Limb (tissue), 2 donors: ENCODE measurements at regions not wholly inside any gene's neighbourhood (a gene's known extent, or its start where the extent isn't known, plus 50 kb on each side); places are given as distances from the start of the nearest gene placed in this dataset.

Experiments
- DNase-seq, 2 donors: peaks; one replicate each; pipeline ENCODE4 v3.0.0-alpha.2; 2016; ENCODE audit errors: extremely low spot score in 2 of 2

DNA sequence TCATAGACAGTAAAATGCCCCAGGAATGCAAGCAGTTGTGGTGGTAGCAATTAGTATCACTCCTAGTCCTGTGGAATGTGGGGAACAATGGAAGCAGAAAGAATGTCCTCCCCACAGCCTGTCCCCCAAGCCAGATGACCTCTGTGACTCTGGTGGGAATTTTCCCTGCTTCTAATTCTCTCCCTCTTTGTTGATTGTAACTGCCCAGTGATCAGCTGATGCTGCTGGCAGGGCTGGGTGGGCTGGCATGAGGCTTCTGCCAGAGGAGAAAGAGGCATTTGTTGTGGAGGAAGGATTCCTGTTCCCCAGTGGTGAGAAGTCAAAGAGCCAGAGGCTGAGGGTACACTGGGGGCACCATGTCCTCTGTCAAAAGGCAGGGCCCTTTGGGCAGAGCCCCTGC is 116.7 kb upstream of the NCAM1 start:
- DNase-seq = peak in 1 of 2 donors; percentile 34

DNA sequence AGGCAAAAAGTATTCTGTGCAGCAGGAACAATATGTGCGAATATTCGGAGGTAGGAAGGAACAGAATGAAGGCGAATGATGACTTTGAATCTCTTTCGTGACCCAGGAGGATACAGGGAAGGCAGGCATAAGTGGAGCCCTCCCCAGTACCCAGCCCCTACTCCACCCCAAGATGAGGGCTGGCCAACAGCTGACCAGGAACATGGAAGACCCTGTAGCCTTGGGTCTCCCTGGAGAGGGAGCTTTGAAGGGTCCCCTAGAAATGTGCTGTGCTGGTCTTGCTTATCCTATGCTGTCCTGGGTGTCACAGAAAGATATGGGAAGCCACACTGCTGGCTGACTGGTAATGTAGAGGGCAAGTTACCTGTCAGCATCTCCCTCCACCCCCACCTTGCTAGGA is 113.7 kb upstream of the NCAM1 start:
- no peak for DNase-seq

DNA sequence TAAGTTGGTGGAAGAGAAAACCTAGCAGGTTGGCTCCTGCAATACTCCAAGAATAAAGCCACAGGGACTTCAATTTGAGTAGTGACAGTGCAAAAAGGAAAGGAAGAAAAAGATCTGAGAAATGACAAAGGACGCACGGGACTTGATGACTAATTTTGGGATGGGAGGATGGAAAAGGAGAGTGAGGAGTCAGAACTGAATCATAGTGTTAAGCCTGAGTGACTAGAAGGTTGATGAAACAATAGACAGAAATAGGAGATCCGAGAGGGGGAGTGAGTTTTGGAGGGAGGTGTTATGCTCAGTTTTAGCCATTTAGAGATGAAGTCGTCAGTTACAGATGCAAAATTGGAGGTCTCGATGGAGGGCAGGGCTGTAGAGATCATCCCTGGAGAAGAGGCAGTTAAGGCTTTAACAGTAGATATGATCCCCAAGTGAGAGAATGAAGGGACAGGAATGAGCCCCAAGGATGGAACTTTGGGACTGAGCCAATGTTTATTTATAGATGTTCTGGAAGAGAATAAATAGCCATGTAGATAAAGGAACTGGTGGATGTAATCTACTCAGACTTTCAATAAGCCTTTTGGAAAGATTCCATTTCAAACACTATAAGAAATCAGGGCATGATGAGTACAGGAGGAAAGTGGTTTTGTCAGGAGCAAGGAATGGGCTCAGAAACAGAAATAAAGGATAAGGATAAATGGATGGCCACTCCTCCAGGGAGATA is 108.9 kb upstream of the NCAM1 start:
- no peak for DNase-seq

- DNase-seq = no peak
Measured at GRCh38 chr11:112856133-112856532, 105.1 kb upstream of the NCAM1 start.

- DNase-seq = no peak
Measured at GRCh38 chr11:112856591-112856990, 104.6 kb upstream of the NCAM1 start.

- DNase-seq = no peak
Measured at GRCh38 chr11:112858289-112859023, 102.8 kb upstream of the NCAM1 start.

DNA sequence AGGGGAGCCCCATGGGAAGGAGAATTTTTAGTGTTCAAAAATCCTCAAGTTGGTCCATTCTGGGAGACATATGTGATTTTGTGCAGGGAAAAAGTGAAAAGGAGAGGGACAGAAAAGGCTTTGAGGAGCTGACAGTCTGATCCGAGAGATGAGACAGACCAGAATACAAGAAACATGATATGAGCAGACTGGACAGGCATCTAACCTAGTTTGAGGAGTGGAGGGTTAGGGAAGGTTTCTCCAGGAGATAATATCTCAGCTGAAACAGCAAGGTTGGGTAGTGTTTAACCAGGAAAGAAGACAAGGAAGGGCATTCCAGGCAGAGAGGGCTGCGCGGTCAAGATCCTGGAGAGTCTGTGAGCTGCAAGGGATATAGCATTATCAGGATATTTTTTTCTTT is 101.4 kb upstream of the NCAM1 start:
- DNase-seq = no peak

DNA sequence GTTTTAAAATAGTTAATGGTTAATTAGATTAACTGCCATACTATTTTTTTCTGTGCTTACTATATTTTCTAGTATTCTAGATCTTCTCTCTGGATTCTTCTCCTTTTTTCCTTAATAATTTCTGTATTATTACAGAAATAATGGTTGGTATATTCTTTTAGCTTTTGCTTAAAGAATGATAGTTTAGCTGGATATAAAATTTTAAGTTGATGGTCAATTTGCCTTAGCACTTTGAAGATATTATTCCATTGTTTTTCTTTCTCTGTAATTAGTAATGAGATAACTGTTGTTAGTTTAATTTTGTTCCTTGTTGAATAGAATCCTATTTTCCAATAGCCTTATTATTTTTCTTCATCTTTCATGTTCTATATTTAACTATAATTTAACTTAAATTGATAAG is 99.9 kb upstream of the NCAM1 start:
- DNase-seq = no peak

DNA sequence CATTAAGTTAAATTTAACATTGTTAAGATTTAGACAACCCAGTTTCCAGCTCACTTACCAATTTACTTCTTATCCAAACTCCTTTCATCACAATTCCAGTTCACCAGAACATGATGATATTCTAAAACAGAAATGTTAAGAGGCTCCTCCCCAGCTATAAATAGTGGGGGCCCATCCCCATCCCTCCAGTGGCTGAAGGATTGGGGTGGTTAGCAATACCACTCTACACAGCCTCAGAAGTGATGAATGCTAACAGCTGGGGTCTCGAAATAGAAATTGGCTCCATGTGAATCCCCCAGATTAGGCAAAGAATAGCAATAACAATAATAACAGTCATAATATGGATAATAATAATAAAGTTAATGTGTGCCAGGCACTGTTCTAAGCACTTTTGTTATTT is 97.9 kb upstream of the NCAM1 start:
- no peak for DNase-seq

- DNase-seq = no peak
Measured at GRCh38 chr11:112864672-112865071, 96.5 kb upstream of the NCAM1 start.

- DNase-seq = no peak
Measured at GRCh38 chr11:112871909-112872500, 89.2 kb upstream of the NCAM1 start.

- no peak for DNase-seq
Measured at GRCh38 chr11:112874980-112875379, 86.2 kb upstream of the NCAM1 start.

DNA sequence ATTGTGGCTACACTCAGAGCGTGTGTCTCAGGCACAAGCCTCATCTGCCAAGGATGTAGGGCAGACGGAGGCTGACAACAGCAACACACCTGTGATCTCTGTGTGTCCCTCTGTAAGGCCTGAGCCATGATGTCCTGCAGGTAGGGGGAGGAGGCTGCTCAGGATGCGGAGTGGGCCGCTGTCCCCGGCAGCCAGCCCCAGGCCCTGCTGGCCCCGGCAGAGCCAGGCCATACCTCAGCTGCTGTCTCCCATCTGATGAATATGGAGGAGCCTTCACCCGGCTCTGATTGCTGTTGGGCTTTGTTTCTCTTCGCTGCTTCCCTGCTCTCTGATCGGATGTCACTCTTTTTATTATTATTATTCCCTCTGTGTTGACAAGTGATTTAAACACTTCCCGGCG is 83.6 kb upstream of the NCAM1 start:
- peak in 1 of 2 donors; percentile 42 for DNase-seq

- DNase-seq = peak; percentile 65 to 66
Measured at GRCh38 chr11:112878033-112878601, 83.1 kb upstream of the NCAM1 start.

- no peak for DNase-seq
Measured at GRCh38 chr11:112880495-112880894, 80.7 kb upstream of the NCAM1 start.

- peak; percentile 84 for DNase-seq
Measured at GRCh38 chr11:112881461-112881860, 79.8 kb upstream of the NCAM1 start.

DNA sequence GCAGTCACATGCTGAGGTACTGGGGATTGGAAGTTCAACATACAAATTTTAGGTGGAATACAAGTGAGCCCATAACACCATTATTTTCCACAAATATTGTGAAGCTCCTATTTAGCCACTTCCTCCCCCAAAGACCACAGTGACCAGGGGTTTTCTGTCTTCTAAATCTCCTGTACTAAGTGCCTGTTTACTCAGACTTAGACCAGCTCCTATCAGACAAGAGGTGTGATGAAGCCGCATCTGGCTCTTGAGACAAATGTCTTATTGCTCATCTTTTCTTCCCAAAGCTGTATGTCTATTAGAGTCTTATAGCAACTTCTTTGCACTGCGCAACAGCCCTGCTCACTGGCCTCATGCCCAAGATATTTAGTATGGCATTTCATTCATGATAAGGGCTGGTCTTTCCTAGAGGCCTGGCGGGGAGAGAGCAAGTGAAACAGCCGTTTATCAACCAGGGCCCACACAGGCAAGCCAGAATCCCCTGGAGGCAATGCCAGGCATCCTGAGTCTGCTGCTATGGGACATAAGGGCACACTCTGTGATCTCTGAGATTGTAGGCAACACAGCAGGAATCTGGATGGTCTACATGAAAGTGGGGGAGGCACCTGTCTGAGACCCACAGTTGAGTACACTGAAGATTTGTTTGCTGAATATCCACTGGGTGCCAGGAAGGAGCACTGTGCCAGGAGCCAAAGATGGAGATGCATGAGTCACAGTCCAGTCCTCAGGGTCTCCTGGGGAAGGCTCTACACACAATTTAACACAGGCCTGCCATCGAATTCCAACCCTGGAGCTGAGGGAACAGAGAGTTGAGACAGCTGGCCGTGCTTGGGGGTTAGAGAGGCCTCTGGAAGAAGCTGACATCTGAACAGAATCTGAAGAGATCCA is 78.5 kb upstream of the NCAM1 start:
- DNase-seq = no peak

- no peak for DNase-seq
Measured at GRCh38 chr11:112884012-112884767, 77.0 kb upstream of the NCAM1 start.

DNA sequence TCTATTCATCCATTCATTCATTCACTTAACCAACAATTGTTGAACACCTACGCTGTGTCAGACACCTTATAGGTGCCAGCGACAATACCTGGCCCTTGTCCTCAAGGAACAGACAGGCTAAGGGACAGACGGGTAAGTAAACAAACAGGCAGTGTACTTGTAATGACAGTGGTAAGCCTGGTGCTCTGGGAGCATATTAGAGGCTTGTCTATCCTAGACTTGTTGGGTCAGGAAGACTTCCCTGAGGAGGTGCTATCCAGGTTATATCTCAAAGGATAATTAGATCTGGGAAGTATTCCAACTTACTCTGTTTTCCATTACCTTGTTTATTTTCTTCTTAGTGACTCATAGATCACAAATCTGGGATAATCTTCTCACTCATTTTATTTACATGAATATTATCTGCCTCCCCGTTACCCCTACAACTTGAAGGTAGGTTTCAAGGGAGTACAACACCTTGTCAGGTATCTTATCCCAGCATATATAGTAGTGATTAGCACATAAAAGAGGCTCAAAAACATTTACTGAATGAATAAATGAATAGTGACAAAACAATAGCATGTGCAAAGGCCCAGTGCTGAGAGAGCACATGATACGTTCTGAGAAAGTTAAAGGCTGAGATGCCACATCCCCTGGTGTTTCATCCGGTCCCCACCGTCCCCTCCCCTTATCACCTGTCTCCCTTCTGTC is 75.3 kb upstream of the NCAM1 start:
- no peak for DNase-seq
